ENCODE measurements at regions not wholly inside any gene's neighbourhood (a gene's known extent, or its start where the extent isn't known, plus 50 kb on each side); places are given as distances from the start of the nearest gene placed in this dataset.
"Not testable (repeated sequence)": the region's sequence is repeated elsewhere in the genome, so short reads cannot be mapped to it uniquely, and the experiment has no call there.

DNA sequence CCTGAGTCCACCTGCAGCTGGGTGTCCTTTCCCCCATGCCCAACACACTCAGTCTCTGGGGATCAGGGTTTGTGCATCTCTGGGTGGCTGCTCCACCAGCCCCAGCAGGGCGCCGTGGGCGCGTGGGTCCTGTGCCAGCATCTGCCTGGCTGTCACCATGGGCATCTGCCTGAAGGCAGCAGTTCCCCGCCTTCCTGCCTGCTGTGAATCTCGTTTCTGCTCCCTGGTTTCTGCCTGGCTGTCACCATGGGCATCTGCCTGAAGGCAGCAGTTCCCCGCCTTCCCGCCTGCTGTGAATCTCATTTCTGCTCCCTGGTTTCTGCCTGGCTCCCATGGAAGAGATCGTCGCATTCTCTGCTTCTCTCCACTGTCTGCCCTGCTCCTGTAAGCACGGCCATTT lies 201.2 kb downstream of the RTP5 start:
- DNase-seq; ATAC-seq (replicated peaks in 1 of 4); H3K27ac ChIP-seq (ENCODE audit: low read length); H3K27ac Mint-ChIP-seq; CTCF ChIA-PET; H3K4me3 ChIP-seq (ENCODE audit: control insufficient read depth in 1 of 2, extremely low read depth in 1 of 2, low read length in 1 of 2); H3K4me1 ChIP-seq (ENCODE audit: control insufficient read depth in 1 of 2, extremely low read depth in 1 of 2, insufficient read depth in 2 of 2, low read length in 2 of 2); H3K9me3 ChIP-seq; H3K36me3 Mint-ChIP-seq; H3K36me3 ChIP-seq (ENCODE audit: control insufficient read depth in 2 of 2, extremely low read depth in 1 of 2, insufficient read depth in 1 of 2, low read length in 1 of 2); POLR2A ChIA-PET; H3K4me3 Mint-ChIP-seq; H3K4me1 Mint-ChIP-seq; H3K9me3 Mint-ChIP-seq: not testable (repeated sequence)
- 66% methylated on average over 5 of the region's 11 CpGs for WGBS (ENCODE audit: insufficient coverage)
- H3K27me3 Mint-ChIP-seq, result peaks cover 21 to 22% of the 10 kb centered on the region in 2 donors
- peaks cover 2 to 23% of the 10 kb centered on the region in 2 experiments for H3K27me3 ChIP-seq (replicated peaks in 1 of 2; ENCODE audit: control insufficient read depth in 2 of 2, extremely low read depth in 1 of 2, insufficient read depth in 2 of 2, low read length in 1 of 2)

DNA sequence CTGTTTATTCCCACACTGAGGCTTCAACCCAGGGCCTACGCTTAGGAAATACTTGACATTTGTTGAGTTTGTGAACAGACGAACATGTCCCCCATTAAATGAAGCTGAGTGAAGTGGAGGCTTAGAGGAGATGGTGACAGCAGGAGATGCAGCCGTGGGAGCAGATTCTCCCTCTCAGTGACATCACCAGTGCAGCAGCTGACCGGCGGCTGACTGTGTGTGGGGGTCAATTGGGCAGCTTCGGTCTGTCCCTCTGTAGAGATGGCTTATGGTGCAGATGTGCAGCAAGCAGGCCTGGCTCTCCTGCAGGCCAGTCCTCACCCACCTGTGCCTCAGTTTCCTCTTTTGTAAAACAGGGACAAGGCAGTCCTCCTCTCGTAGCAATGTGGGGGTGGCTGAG lies 201.8 kb downstream of the RTP5 start:
- H3K36me3 Mint-ChIP-seq; H3K9me3 ChIP-seq; H3K4me3 Mint-ChIP-seq; POLR2A ChIA-PET; ATAC-seq (replicated peaks in 1 of 4); CTCF ChIA-PET; DNase-seq; H3K27ac Mint-ChIP-seq; H3K4me1 Mint-ChIP-seq; H3K4me1 ChIP-seq (ENCODE audit: control insufficient read depth in 1 of 2, extremely low read depth in 1 of 2, insufficient read depth in 2 of 2, low read length in 2 of 2); H3K27ac ChIP-seq (ENCODE audit: low read length); H3K9me3 Mint-ChIP-seq; H3K4me3 ChIP-seq (ENCODE audit: control insufficient read depth in 1 of 2, extremely low read depth in 1 of 2, low read length in 1 of 2); H3K36me3 ChIP-seq (ENCODE audit: control insufficient read depth in 2 of 2, extremely low read depth in 1 of 2, insufficient read depth in 1 of 2, low read length in 1 of 2): not testable (repeated sequence)
- peaks cover 2 to 25% of the 10 kb centered on the region in 2 experiments for H3K27me3 ChIP-seq (replicated peaks in 1 of 2; ENCODE audit: control insufficient read depth in 2 of 2, extremely low read depth in 1 of 2, insufficient read depth in 2 of 2, low read length in 1 of 2)
- peaks cover 23% of the 10 kb centered on the region in 2 donors for H3K27me3 Mint-ChIP-seq
- 83% methylated on average over 2 of the region's 7 CpGs for WGBS (ENCODE audit: insufficient coverage)

DNA sequence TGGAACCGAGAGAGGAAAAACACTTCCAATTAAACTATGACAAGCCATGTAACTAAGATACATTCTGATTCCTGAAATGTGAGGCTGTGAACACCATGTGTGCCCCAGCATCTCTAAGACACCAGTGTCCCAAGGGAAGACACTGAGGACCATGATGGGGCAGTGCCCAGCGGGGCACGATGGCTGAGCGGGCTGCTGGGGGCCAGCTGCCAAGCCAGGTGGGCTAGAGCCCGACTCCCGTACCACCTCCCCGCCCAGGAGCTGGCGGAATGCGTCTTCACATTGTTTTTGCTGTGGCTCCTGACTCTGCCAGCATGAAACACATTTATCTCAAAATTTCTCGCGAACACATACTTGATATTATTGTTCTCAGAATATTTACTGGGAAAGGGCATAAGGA lies 202.4 kb downstream of the RTP5 start:
- peaks cover 2 to 25% of the 10 kb centered on the region in 2 experiments for H3K27me3 ChIP-seq (replicated peaks in 1 of 2; ENCODE audit: control insufficient read depth in 2 of 2, extremely low read depth in 1 of 2, insufficient read depth in 2 of 2, low read length in 1 of 2)
- CTCF ChIA-PET; H3K4me1 ChIP-seq (ENCODE audit: control insufficient read depth in 1 of 2, extremely low read depth in 1 of 2, insufficient read depth in 2 of 2, low read length in 2 of 2); H3K27ac ChIP-seq (ENCODE audit: low read length); H3K9me3 Mint-ChIP-seq; H3K4me3 Mint-ChIP-seq; H3K36me3 ChIP-seq (ENCODE audit: control insufficient read depth in 2 of 2, extremely low read depth in 1 of 2, insufficient read depth in 1 of 2, low read length in 1 of 2); H3K9me3 ChIP-seq; H3K36me3 Mint-ChIP-seq; H3K4me1 Mint-ChIP-seq; POLR2A ChIA-PET; DNase-seq; H3K27ac Mint-ChIP-seq; H3K4me3 ChIP-seq (ENCODE audit: control insufficient read depth in 1 of 2, extremely low read depth in 1 of 2, low read length in 1 of 2); ATAC-seq (replicated peaks in 1 of 4): not testable (repeated sequence)
- 100% methylated on average over 3 of the region's 11 CpGs for WGBS (ENCODE audit: insufficient coverage)
- H3K27me3 Mint-ChIP-seq, result peaks cover 21 to 23% of the 10 kb centered on the region in 2 donors

DNA sequence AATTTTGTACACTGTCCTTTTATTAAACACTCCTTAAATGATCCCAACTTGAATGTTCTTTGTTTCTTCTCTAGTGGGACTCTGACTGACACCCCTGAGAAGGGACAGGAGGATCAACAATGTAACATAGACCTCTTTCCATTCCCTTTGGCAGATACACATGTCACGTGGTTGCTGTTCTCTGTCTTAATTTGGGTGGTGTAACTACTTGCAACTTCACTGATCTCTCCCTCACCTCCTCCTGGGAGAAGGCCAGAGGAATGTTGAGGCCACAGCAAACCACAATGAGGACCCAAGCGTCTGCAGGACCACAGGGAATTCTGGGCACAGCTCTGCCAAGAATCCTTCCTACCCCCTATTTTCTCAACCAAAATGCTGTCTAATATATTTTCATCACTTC lies 205.6 kb downstream of the RTP5 start:
- ChIA-PET POLR2A (no interaction called here), CTCF (no interaction called here)
- no peak for DNase-seq
- Histone ChIP-seq H3K9me3 (no peaks in the 10 kb centered on the region), H3K27me3 (replicated peaks in 1 of 2; ENCODE audit: control insufficient read depth in 2 of 2, extremely low read depth in 1 of 2, insufficient read depth in 2 of 2, low read length in 1 of 2) (peaks cover 2 to 21% of the 10 kb centered on the region in 2 experiments), H3K36me3 (ENCODE audit: control insufficient read depth in 2 of 2, extremely low read depth in 1 of 2, insufficient read depth in 1 of 2, low read length in 1 of 2) (no peaks in the 10 kb centered on the region), H3K4me3 (ENCODE audit: control insufficient read depth in 1 of 2, extremely low read depth in 1 of 2, low read length in 1 of 2) (no peak overlapping the region), H3K4me1 (ENCODE audit: control insufficient read depth in 1 of 2, extremely low read depth in 1 of 2, insufficient read depth in 2 of 2, low read length in 2 of 2) (no peaks in the 10 kb centered on the region), H3K27ac (ENCODE audit: low read length) (no peak overlapping the region)
- Mint-ChIP-seq H3K27me3 (peaks cover 22 to 25% of the 10 kb centered on the region in 2 donors), H3K36me3 (no peaks in the 10 kb centered on the region), H3K4me3 (no peak overlapping the region), H3K4me1 (no peaks in the 10 kb centered on the region), H3K9me3 (no peaks in the 10 kb centered on the region), H3K27ac (no peak overlapping the region)
- ATAC-seq (replicated peaks in 1 of 4), result no peak
- whole genome bisulfite sequencing (ENCODE audit: insufficient coverage), result 40% methylated on average over 1 of the region's 2 CpGs

DNA sequence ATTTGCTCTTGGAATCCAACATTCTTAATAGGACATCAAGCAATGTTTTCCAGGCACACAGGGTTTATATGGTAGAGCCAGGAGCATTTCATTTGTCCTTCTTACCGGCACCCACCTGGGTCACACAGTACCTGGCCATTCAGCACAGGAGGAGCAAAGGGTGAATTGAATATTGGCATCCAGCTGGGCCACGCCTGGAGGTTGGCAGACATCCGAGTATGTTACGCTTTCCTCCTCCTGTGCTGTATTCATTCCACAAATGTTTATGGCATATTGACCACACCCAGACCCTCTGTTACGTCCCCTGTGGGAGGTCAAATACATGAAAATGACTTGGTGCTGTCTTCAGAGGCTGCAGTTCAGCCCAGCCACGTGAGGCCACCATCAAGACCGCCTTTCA lies 206.2 kb downstream of the RTP5 start:
- Histone ChIP-seq H3K36me3 (ENCODE audit: control insufficient read depth in 2 of 2, extremely low read depth in 1 of 2, insufficient read depth in 1 of 2, low read length in 1 of 2) (no peaks in the 10 kb centered on the region), H3K27ac (ENCODE audit: low read length) (no peak overlapping the region), H3K4me1 (ENCODE audit: control insufficient read depth in 1 of 2, extremely low read depth in 1 of 2, insufficient read depth in 2 of 2, low read length in 2 of 2) (no peaks in the 10 kb centered on the region), H3K9me3 (no peaks in the 10 kb centered on the region), H3K4me3 (ENCODE audit: control insufficient read depth in 1 of 2, extremely low read depth in 1 of 2, low read length in 1 of 2) (no peak overlapping the region), H3K27me3 (replicated peaks in 1 of 2; ENCODE audit: control insufficient read depth in 2 of 2, extremely low read depth in 1 of 2, insufficient read depth in 2 of 2, low read length in 1 of 2) (peaks cover 2 to 27% of the 10 kb centered on the region in 2 experiments)
- Mint-ChIP-seq H3K4me3 (no peak overlapping the region), H3K36me3 (no peaks in the 10 kb centered on the region), H3K9me3 (no peaks in the 10 kb centered on the region), H3K27ac (no peak overlapping the region), H3K27me3 (peaks cover 22 to 26% of the 10 kb centered on the region in 2 donors), H3K4me1 (no peaks in the 10 kb centered on the region)
- ChIA-PET CTCF (no interaction called here), POLR2A (no interaction called here)
- ATAC-seq (replicated peaks in 1 of 4) (no peak), DNase-seq (no peak)
- WGBS (ENCODE audit: insufficient coverage), result 83% methylated on average over 1 of the region's 7 CpGs

DNA sequence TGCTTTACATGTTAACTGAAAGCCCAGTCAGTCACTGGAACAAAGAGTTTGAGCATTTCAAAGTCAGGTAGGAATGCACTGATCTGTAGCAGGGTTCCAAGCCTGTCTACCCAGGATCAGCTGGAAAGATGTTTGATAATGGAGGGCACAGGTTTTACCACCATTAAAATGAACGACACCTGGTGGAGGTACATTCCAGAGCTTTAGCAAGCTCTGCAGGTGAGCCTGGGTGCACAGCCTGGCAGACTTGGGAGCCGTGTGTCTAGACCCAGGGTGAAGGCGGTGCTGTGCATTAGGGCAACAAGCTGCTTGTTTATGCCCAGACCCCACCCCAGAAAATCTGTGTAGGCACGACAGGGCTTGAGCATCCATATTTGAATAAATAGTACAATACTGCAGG lies 206.7 kb downstream of the RTP5 start:
- ATAC-seq (replicated peaks in 1 of 4); CTCF ChIA-PET; H3K4me3 Mint-ChIP-seq; H3K4me3 ChIP-seq (ENCODE audit: control insufficient read depth in 1 of 2, extremely low read depth in 1 of 2, low read length in 1 of 2); H3K4me1 Mint-ChIP-seq; H3K4me1 ChIP-seq (ENCODE audit: control insufficient read depth in 1 of 2, extremely low read depth in 1 of 2, insufficient read depth in 2 of 2, low read length in 2 of 2); POLR2A ChIA-PET; H3K9me3 Mint-ChIP-seq; H3K36me3 Mint-ChIP-seq; DNase-seq; H3K27ac Mint-ChIP-seq; H3K27ac ChIP-seq (ENCODE audit: low read length); H3K36me3 ChIP-seq (ENCODE audit: control insufficient read depth in 2 of 2, extremely low read depth in 1 of 2, insufficient read depth in 1 of 2, low read length in 1 of 2); H3K9me3 ChIP-seq: not testable (repeated sequence)
- H3K27me3 ChIP-seq (replicated peaks in 1 of 2; ENCODE audit: control insufficient read depth in 2 of 2, extremely low read depth in 1 of 2, insufficient read depth in 2 of 2, low read length in 1 of 2), result peaks cover 2 to 28% of the 10 kb centered on the region in 2 experiments
- WGBS (ENCODE audit: insufficient coverage), result 92% methylated on average over 2 of the region's 4 CpGs
- H3K27me3 Mint-ChIP-seq, result peaks cover 24 to 29% of the 10 kb centered on the region in 2 donors

DNA sequence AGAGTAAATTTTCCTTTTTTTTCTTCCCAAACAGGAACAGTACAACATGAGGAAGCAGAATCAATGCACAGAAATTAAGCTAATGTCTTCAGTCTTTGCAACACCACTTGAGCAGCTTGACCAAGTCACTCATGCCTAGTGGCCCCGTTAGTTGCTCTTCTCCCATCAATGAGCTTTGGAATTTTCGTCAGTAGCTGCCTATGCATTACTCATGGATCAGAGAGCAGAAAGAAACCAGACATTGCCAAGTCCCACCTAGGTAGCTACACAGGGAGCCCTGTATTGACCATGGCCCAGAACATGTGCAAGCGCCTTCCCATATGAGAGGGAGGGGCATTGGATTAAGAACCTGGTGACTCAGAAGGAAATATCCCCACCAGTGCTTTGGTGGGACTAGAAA lies 208.9 kb downstream of the RTP5 start:
- H3K27ac ChIP-seq (ENCODE audit: low read length); H3K36me3 ChIP-seq (ENCODE audit: control insufficient read depth in 2 of 2, extremely low read depth in 1 of 2, insufficient read depth in 1 of 2, low read length in 1 of 2); H3K4me3 ChIP-seq (ENCODE audit: control insufficient read depth in 1 of 2, extremely low read depth in 1 of 2, low read length in 1 of 2); POLR2A ChIA-PET; H3K9me3 ChIP-seq; H3K27ac Mint-ChIP-seq; H3K4me1 ChIP-seq (ENCODE audit: control insufficient read depth in 1 of 2, extremely low read depth in 1 of 2, insufficient read depth in 2 of 2, low read length in 2 of 2); H3K9me3 Mint-ChIP-seq; ATAC-seq (replicated peaks in 1 of 4); H3K36me3 Mint-ChIP-seq; H3K4me3 Mint-ChIP-seq; H3K4me1 Mint-ChIP-seq; CTCF ChIA-PET; DNase-seq: not testable (repeated sequence)
- no CpG with 5 or more reads among the region's 3 CpGs for WGBS (ENCODE audit: insufficient coverage)
- H3K27me3 Mint-ChIP-seq, result peaks cover 30 to 36% of the 10 kb centered on the region in 2 donors
- peaks cover 2 to 19% of the 10 kb centered on the region in 2 experiments for H3K27me3 ChIP-seq (replicated peaks in 1 of 2; ENCODE audit: control insufficient read depth in 2 of 2, extremely low read depth in 1 of 2, insufficient read depth in 2 of 2, low read length in 1 of 2)
